ENCODE measurements at regions not wholly inside any gene's neighbourhood (a gene's known extent, or its start where the extent isn't known, plus 50 kb on each side); places are given as distances from the start of the nearest gene placed in this dataset.

DNA sequence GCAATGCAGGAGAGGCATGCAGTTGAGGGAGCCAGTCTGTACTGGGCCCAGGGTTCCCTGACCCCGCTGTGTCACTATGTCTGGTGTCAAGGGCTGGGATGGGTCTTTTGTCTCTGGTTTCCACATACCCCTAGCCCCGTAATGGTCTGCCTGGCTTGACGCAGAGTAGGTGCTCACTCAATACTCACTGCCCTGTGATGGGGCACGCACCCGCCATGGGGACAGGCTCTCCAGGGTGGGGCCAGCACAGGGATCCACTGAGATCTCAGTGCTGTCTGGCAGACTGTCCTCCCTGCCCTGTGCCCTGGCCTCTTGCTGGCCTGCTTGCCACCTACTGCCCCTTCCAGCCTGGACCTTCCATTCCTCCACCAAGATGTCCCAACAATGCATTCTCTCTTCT lies 101.7 kb upstream of the CD82 start:
- intact Hi-C loops (cut with micrococcal nuclease; ENCODE audit: unreplicated experiment) (no loop called here), in situ Hi-C loops (cut with MboI) (no loop called here)
- H2AFZ ChIP-seq (ENCODE audit: control insufficient read depth, low read depth, low read length): no peak overlapping the region
- ChIA-PET POLR2A (no interaction called here), SMC1A (ENCODE audit: uncharacterized antibody, unreplicated experiment) (no interaction called here), CTCF (no interaction called here), RAD21 (ENCODE audit: unreplicated experiment) (no interaction called here)
- H3K36me3 ChIP-seq (ENCODE audit: control insufficient read depth in 2 of 2, insufficient read depth in 2 of 2, low read length in 1 of 2): no peaks in the 10 kb centered on the region
- 10% methylated on average over 5 of the region's 5 CpGs for WGBS (ENCODE audit: insufficient coverage, insufficient replicate concordance, low lambda C conversion rate, missing lambda C conversion rate)
- H3K4me2 ChIP-seq (ENCODE audit: control insufficient read depth, insufficient read depth): no peak overlapping the region
- H3K4me3 ChIP-seq: no peak overlapping the region
- H3K9me3 ChIP-seq (replicated peaks; ENCODE audit: control insufficient read depth, insufficient read depth, low read length): peaks cover 6% of the 10 kb centered on the region; the same call in 2 of the 3 replicates
- FAIRE-seq (no peak), DNase-seq (ENCODE audit: low read depth, low spot score) (no peak), ATAC-seq (no peak)
- no peak overlapping the region for H3K9ac ChIP-seq (ENCODE audit: control insufficient read depth, insufficient read depth, low read length)
- TF ChIP-seq EP300 (IDR thresholded peaks at IDR 0.05; ENCODE audit: borderline replicate concordance in 1 of 2, control insufficient read depth in 1 of 2, low read depth in 2 of 2, low read length in 2 of 2) (no peak), IKZF2 (IDR thresholded peaks at IDR 0.05) (no peak), EGR1 (IDR thresholded peaks at IDR 0.05; ENCODE audit: borderline replicate concordance in 1 of 2, low read depth in 2 of 2, low read length in 2 of 2) (no peak), YBX1 (IDR thresholded peaks at IDR 0.05) (no peak), EED (IDR thresholded peaks at IDR 0.05; ENCODE audit: low read depth) (no peak), KAT2A (conservative IDR thresholded peaks at IDR 0.05; ENCODE audit: control insufficient read depth, low read depth, low read length) (no peak), HDGF (IDR thresholded peaks at IDR 0.05) (no peak), FOXK2 (IDR thresholded peaks at IDR 0.05) (no peak), RUNX3 (IDR thresholded peaks at IDR 0.05; ENCODE audit: low read length) (no peak), JUND (IDR thresholded peaks at IDR 0.05; ENCODE audit: low read depth, low read length) (no peak)
- TF ChIP-seq, protein P1, sequence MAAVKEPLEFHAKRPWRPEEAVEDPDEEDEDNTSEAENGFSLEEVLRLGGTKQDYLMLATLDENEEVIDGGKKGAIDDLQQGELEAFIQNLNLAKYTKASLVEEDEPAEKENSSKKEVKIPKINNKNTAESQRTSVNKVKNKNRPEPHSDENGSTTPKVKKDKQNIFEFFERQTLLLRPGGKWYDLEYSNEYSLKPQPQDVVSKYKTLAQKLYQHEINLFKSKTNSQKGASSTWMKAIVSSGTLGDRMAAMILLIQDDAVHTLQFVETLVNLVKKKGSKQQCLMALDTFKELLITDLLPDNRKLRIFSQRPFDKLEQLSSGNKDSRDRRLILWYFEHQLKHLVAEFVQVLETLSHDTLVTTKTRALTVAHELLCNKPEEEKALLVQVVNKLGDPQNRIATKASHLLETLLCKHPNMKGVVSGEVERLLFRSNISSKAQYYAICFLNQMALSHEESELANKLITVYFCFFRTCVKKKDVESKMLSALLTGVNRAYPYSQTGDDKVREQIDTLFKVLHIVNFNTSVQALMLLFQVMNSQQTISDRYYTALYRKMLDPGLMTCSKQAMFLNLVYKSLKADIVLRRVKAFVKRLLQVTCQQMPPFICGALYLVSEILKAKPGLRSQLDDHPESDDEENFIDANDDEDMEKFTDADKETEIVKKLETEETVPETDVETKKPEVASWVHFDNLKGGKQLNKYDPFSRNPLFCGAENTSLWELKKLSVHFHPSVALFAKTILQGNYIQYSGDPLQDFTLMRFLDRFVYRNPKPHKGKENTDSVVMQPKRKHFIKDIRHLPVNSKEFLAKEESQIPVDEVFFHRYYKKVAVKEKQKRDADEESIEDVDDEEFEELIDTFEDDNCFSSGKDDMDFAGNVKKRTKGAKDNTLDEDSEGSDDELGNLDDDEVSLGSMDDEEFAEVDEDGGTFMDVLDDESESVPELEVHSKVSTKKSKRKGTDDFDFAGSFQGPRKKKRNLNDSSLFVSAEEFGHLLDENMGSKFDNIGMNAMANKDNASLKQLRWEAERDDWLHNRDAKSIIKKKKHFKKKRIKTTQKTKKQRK (IDR thresholded peaks at IDR 0.05; ENCODE audit: low read depth, low read length): no peak
- TF ChIP-seq, protein P2, sequence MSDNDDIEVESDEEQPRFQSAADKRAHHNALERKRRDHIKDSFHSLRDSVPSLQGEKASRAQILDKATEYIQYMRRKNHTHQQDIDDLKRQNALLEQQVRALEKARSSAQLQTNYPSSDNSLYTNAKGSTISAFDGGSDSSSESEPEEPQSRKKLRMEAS (IDR thresholded peaks at IDR 0.05; ENCODE audit: low read depth, low read length): no peak
- BruUV-seq (replicated peaks): no TSS peak
- H3K4me1 ChIP-seq (ENCODE audit: control insufficient read depth, insufficient read depth, low read length): no peaks in the 10 kb centered on the region
- no peaks in the 10 kb centered on the region for H3K79me2 ChIP-seq (ENCODE audit: control insufficient read depth, insufficient read depth, low read length)
- peaks cover 0 to 1% of the 10 kb centered on the region in 2 experiments; a peak in 1 of 4 replicates for H3K27me3 ChIP-seq (replicated peaks in 1 of 2; ENCODE audit: control insufficient read depth in 2 of 2, insufficient read depth in 2 of 2, low read length in 1 of 2)
- no peak overlapping the region for H3K27ac ChIP-seq (ENCODE audit: control insufficient read depth, insufficient read depth)
- H4K20me1 ChIP-seq (ENCODE audit: control insufficient read depth, insufficient read depth): no peaks in the 10 kb centered on the region

Data from GM12878 (cell line).